Fibroblast of lung (primary cell): ENCODE measurements at regions not wholly inside any gene's neighbourhood (a gene's known extent, or its start where the extent isn't known, plus 50 kb on each side); places are given as distances from the start of the nearest gene placed in this dataset.

Experiments used
- DNase-seq, 2 donors: peaks; one replicate each; pipeline versions ENCODE4 v3.0.0 to v3.0.0-alpha.2; 2010; ENCODE audit warnings: low read depth in 2 of 2
- H2AFZ ChIP-seq: 2 replicates; pipeline ENCODE4 v1.5.1; 2012; ENCODE audit warnings: low read length, control low read depth, inconsistent platforms
- H3K27ac ChIP-seq: 2 replicates; pipeline ENCODE4 v1.5.1; 2011; ENCODE audit warnings: low read length, control low read depth; ENCODE audit not compliant: insufficient read depth
- H3K27me3 ChIP-seq: 2 replicates; pipeline ENCODE4 v1.5.1; 2011; ENCODE audit warnings: mild to moderate bottlenecking, low read length; ENCODE audit not compliant: control insufficient read depth, insufficient read depth
- H3K36me3 ChIP-seq: 2 replicates; pipeline ENCODE4 v1.5.1; 2011; ENCODE audit warnings: low read length; ENCODE audit not compliant: control insufficient read depth, insufficient read depth
- H3K4me1 ChIP-seq: 2 replicates; pipeline ENCODE4 v1.5.1; 2011; ENCODE audit warnings: low read length; ENCODE audit not compliant: control insufficient read depth, insufficient read depth; ENCODE audit errors: extremely low read depth
- H3K4me2 ChIP-seq: 2 replicates; pipeline ENCODE4 v1.5.1; 2011; ENCODE audit warnings: low read length, control low read depth; ENCODE audit not compliant: insufficient read depth; ENCODE audit errors: extremely low read depth
- H3K4me3 ChIP-seq, 4 experiments: fragments of 200-600 bp in 1 of 4; sonication (generic) in 1 of 4; replicated peaks in 1 of 4; 2 replicates each; pipeline ENCODE4 v1.5.1; 2011 to 2016; ENCODE audit warnings: low read length in 4 of 4, low read depth in 3 of 4, mild to moderate bottlenecking in 3 of 4, control low read depth in 2 of 4, inconsistent platforms in 1 of 4, mixed read lengths in 1 of 4; ENCODE audit not compliant: insufficient read depth in 1 of 4; ENCODE audit errors: control extremely low read depth in 1 of 4
- H3K79me2 ChIP-seq: 2 replicates; pipeline ENCODE4 v1.5.1; 2012; ENCODE audit warnings: mild to moderate bottlenecking, low read length, inconsistent platforms; ENCODE audit not compliant: control insufficient read depth, insufficient read depth
- H3K9ac ChIP-seq: 2 replicates; pipeline ENCODE4 v1.5.1; 2011; ENCODE audit warnings: mild to moderate bottlenecking, low read length, control low read depth; ENCODE audit not compliant: insufficient read depth
- H3K9me3 ChIP-seq: 2 replicates; pipeline ENCODE4 v1.5.1; 2012; ENCODE audit warnings: low read depth, low read length; ENCODE audit not compliant: control insufficient read depth, insufficient read depth
- H4K20me1 ChIP-seq: 2 replicates; pipeline ENCODE4 v1.5.1; 2011; ENCODE audit warnings: low read length; ENCODE audit not compliant: control insufficient read depth, insufficient read depth; ENCODE audit errors: extremely low read depth
- CTCF ChIP-seq, 2 donors: IDR thresholded peaks in 1 of 2; conservative IDR thresholded peaks in 1 of 2; 1 replicate in 1 of 2; 2 replicates in 1 of 2; pipeline ENCODE4 v1.5.1; 2011 to 2012; ENCODE audit warnings: low read length in 2 of 2, control low read depth in 1 of 2, inconsistent platforms in 1 of 2, low read depth in 1 of 2, mild to moderate bottlenecking in 1 of 2
- EZH2 ChIP-seq: IDR thresholded peaks from 2 replicates; pipeline ENCODE4 v1.5.1; 2012; ENCODE audit warnings: low read length, control low read depth, mild to moderate bottlenecking; ENCODE audit errors: missing control alignments

GRCh38 chr4:180190382-180190781 is 2052.8 kb upstream of the TENM3 start:
- no peak overlapping the region for H2AFZ ChIP-seq
- no peak overlapping the region for H3K27ac ChIP-seq
- no peaks in the 10 kb centered on the region for H3K36me3 ChIP-seq
- no peak for DNase-seq
- no peaks in the 10 kb centered on the region for H3K4me1 ChIP-seq
- no peak overlapping the region for H3K4me3 ChIP-seq
- H3K9ac ChIP-seq: no peak overlapping the region
- H3K4me2 ChIP-seq: no peak overlapping the region
- H3K9me3 ChIP-seq: no peaks in the 10 kb centered on the region
- TF ChIP-seq EZH2: no peak
- TF ChIP-seq CTCF (conservative IDR thresholded peaks at IDR 0.05 in 1 of 2, IDR thresholded peaks at IDR 0.05 in 1 of 2; ENCODE audit: low read depth in 1 of 2, low read length in 2 of 2): no peak
- H4K20me1 ChIP-seq: no peaks in the 10 kb centered on the region
- no peaks in the 10 kb centered on the region for H3K79me2 ChIP-seq
- H3K27me3 ChIP-seq: no peaks in the 10 kb centered on the region

- H3K4me3 ChIP-seq: no peak overlapping the region
- H3K27ac ChIP-seq: no peak overlapping the region
- TF ChIP-seq CTCF (conservative IDR thresholded peaks at IDR 0.05 in 1 of 2, IDR thresholded peaks at IDR 0.05 in 1 of 2; ENCODE audit: low read depth in 1 of 2, low read length in 2 of 2) (no peak), EZH2 (no peak)
- no peak overlapping the region for H2AFZ ChIP-seq
- H3K79me2 ChIP-seq: no peaks in the 10 kb centered on the region
- H3K27me3 ChIP-seq: no peaks in the 10 kb centered on the region
- H3K4me2 ChIP-seq: no peak overlapping the region
- H3K9ac ChIP-seq: no peak overlapping the region
- no peaks in the 10 kb centered on the region for H3K9me3 ChIP-seq
- DNase-seq: no peak
- H4K20me1 ChIP-seq: no peaks in the 10 kb centered on the region
- H3K36me3 ChIP-seq: no peaks in the 10 kb centered on the region
- no peaks in the 10 kb centered on the region for H3K4me1 ChIP-seq
Observed at GRCh38 chr4:180197471-180197870, 2045.7 kb upstream of the TENM3 start.

GRCh38 chr4:180203349-180203748 is 2039.9 kb upstream of the TENM3 start:
- H3K27me3 ChIP-seq: no peaks in the 10 kb centered on the region
- H3K9me3 ChIP-seq: no peaks in the 10 kb centered on the region
- no peak overlapping the region for H3K4me3 ChIP-seq

More at GRCh38 chr4:180203349-180203748, 2039.9 kb upstream of the TENM3 start:
- no peaks in the 10 kb centered on the region for H4K20me1 ChIP-seq
- TF ChIP-seq EZH2 (no peak), CTCF (conservative IDR thresholded peaks at IDR 0.05 in 1 of 2, IDR thresholded peaks at IDR 0.05 in 1 of 2; ENCODE audit: low read depth in 1 of 2, low read length in 2 of 2) (no peak)
- H3K36me3 ChIP-seq: no peaks in the 10 kb centered on the region
- DNase-seq: no peak
- H3K4me1 ChIP-seq: no peaks in the 10 kb centered on the region
- no peak overlapping the region for H3K9ac ChIP-seq
- H2AFZ ChIP-seq: no peak overlapping the region
- no peak overlapping the region for H3K27ac ChIP-seq
- H3K79me2 ChIP-seq: no peaks in the 10 kb centered on the region
- no peak overlapping the region for H3K4me2 ChIP-seq
